SKM-1 treated with dmso at 0.1 percent for 144 hours (cell line): ENCODE measurements at regions not wholly inside any gene's neighbourhood (a gene's known extent, or its start where the extent isn't known, plus 50 kb on each side); places are given as distances from the start of the nearest gene placed in this dataset.
"Not testable (repeated sequence)": the region's sequence is repeated elsewhere in the genome, so short reads cannot be mapped to it uniquely, and the experiment has no call there.

Experiments
- DNase-seq: peaks from one replicate; lab custom pipeline; 2025; ENCODE audit not compliant: unreplicated experiment; lab: John Stamatoyannopoulos, UW

DNA sequence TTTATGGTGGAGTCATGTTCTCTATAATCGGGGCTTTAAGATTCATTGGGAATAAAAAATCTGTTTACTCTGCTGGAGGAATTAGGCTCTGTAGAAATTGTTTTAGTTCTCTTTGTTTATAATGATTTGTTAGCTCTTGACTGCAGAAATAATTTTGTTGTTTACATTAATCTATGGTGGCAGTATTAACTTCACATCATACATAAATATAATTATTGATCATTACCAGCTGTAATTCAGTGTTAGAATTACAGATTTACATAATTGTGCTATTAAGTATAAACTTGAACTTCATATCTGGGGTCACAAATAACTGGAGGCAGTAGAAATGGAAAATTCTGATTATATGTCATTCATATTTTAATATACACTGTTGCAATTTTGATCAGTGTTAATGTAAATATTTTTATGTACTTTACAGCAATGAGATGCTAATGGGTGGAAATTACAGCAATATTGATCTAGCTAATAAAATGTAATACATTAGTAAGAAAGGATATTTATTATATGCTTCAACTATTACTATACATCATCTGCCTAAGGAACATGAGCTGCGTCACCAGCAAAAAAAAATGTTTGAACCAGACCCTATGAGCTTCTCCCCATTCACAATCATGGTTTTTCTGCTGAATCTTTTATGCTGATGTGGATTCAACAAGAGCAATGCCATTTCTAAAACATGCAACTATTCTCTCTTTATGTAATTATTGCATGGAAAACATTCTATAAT is 846.6 kb downstream of the NR2F1-AS1 start:
- no peak for DNase-seq

DNA sequence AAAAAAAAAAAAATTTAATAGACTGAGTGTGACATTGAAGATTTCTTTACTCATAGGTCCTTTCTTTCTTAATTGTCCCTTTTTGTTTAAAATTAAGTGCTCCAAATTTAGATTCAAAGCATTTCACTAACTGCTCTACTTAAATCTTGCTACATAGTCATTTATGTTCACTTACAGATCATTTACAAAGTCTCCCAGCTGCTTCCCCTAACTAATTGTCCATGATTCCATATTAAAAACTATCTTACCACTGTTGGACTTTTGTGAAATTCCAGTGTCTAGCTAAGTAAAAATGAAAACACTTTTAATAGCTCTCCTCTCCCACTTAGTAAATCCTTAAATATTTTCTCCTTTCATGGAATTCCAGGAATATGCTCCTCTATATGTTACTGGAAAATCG is 850.5 kb downstream of the NR2F1-AS1 start:
- DNase-seq: no peak

DNA sequence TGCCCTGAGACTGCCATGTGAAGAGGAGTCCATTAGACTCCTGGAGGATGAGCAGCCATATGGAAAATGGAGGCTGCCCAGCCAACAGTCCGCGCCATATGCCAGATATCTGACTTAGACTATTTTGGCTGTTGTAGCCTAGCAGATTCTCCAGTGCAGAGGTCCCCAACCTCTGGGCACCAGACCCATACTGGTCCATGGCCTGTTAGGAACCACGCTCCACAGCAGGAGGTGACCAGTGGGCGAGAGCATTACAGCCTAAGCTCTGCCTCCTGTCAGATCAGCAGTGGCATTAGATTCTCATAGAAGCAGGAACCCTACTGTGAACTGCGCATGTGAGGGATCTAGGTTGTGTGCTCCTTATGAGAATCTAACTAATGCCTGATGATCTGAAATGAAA is 851.9 kb downstream of the NR2F1-AS1 start:
- DNase-seq: no peak

DNA sequence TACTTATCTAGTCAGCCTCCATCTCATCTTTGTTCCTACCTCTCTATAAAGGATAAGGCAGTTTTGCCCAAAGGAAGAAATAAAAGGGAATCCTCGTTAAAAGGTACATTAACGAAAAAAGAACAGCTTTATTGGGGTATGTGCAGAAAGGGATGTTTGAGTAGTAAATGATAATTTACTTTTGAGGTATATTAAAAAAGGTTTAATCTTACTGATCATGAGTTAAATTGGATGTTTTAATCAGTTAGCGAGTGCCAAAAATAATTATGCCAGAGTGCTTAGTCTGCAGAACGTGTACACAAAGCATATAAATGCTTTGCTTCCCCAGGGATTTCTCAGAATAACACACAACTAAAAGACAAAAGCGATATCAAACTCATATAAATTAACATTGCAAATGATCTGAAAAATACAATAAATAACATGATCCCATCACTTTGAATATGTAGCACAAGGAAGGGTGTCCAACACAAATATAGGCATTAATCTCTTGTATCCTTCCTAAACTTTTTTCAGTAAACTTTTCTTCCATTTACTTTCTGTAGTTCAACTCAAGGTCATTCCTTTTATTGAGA is 865.0 kb downstream of the NR2F1-AS1 start:
- no peak for DNase-seq

DNA sequence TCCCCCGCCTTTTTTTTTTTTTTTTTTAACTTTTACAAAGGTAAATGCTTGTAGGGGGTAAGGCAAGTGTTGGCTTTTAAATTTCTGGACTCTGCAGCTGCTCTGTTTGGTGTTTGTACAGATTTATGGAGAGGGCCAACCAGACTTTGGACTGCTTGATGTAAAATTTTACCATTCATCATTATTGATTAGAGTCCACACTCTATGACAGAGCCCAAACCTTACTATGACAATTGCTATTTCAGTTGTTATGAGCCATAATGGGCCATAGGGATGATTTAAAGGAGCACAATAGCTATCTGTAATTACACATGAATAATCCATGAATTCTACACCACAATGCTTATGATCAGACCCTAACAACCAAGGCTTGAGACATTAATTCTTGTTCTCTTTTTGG is 867.2 kb downstream of the NR2F1-AS1 start:
- no peak for DNase-seq

DNA sequence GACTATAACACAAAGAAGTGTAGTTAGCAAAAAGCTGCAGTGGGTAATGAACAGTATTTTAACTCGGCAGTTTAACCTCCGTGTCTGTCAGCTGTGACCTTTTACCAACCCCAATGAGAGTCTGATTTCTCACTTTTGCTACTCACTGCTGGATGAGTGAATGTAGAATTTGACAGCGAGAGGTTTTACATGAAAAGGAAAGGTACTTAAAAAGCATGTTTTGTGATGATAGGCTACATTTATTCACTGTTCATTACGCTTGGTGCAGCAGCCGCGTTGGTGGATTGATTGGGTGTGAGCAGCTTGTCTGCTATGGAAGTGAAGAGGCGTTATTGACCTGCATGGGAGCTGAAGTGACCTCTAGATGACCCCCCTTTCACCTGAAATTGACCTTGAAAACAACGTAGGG is 867.7 kb downstream of the NR2F1-AS1 start:
- DNase-seq: no peak

DNA sequence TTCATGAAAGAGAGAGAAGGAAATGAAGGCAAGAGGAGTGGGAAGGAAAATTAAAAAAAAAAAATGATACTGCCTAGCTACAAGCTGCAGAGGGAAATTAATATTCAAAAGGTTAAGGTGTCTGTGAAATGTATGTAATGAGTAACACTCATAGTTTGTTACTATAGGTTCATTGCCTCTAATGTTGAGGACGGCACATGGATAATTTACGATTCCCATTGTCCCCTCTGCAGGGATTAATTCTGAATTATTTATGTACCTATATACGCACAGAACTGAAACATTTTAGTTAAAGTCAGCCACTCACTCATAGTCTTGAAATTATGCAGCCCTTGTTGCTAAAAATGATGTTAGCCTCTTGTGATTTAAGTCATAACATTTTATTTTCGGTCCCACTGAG is 869.1 kb downstream of the NR2F1-AS1 start:
- no peak for DNase-seq

DNA sequence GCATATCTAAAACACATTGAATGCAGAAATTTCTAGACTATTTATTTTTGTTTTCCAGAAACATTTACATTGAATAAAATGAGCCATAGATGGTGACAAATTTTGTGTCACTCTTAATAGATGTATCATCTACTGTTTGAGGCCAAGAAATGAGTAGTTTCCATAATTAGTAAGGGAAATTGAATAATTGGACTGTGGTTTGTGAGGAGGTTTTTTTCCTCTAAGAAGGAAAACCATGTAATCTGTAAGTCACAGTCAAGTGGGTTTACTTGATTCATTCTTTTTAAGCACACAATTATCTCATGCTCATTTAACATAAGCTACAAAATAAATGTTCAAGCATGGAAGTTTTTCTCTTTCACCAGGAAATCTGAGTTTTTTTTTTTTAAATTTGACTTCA is 876.4 kb downstream of the NR2F1-AS1 start:
- no peak for DNase-seq

DNA sequence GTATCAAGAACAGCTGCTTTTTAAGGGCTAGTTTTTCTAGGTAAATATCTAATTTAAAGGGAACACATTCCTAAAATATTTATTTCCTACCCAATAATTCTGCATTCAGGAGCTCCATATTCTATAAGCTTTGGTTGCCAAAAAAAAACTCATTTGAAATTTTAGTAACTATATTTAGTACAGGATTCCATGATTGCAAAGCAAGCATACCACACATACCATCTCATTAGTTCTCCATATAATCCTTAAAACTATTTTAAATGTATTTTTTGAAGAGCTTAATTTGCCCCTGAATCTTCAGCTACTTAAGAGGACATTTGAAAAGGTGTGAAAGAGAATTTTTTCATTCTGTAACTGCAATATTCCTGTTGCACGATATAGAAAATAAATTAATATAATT is 877.0 kb downstream of the NR2F1-AS1 start:
- DNase-seq: no peak

DNA sequence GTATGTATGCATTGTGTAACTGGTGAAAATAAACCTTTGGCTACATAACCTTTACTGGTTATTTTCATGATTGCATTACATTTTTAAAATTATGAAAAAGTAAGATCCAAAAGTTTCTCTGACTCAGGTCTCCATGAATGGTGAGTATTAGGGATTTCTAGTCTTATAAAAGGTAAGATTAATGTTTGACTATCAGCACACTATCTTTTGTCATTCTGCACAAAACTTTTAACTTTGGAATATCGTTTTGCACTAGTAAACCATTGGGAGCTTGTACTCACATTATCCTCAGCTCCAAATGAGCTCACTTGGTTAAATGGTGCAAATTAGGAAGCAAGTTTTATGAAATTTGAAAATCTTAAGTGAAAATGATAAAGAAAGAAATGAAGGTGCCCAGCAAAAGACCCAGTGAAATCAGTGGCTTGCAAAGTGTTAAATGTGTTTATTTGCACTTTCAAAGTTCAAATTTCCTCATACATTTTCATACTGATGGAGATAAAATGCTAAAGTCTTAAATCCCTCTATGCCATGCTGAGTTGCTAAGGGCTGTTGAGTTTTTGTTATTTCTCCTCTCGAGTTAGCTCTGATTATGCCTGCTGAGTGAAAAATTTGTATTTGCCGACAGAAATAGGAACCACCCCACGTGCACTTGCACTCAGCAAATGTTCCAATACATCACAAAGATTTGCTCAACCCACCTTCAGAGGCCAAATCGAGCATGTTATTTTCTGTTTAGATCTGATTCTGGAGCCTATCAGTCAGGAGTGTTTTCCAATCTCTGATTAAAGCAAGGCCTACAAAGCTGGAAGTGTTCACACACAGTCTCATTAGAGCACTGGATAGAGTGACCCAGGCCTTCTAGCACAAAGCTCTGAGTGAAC is 885.7 kb downstream of the NR2F1-AS1 start:
- DNase-seq: no peak

DNA sequence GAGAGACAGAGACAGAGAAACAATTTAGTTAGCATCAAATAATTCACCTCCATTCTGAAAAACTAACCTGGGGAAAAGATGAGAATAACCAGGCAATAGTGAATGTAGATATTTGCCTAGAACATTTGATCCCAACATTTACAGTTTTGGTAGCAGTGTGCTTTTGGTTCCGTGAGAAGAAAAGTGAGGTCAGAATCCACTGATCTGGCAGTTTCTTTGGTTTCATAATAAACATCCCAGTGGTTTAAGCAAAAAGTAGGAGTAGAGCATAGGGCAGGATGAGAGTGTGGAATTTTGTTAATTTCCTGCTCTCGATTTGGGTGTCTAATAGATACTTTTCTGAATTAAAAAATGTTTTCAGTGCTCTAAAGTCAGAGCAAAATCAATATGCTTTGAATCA is 887.0 kb downstream of the NR2F1-AS1 start:
- DNase-seq: no peak

DNA sequence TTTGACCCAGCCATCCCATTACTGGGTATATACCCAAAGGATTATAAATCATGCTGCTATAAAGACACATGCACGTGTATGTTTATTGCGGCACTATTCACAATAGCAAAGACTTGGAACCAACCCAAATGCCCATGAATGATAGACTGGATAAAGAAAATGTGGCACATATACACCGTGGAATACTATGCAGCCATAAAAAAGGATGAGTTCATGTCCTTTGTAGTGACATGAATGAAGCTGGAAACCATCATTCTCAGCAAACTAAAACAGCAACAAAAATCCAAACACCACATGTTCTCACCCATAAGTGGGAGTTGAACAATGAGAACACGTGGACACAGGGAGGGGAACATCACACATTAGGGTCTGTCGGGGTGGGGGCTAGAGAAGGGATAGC is 889.1 kb downstream of the NR2F1-AS1 start:
- not testable (repeated sequence) for DNase-seq

DNA sequence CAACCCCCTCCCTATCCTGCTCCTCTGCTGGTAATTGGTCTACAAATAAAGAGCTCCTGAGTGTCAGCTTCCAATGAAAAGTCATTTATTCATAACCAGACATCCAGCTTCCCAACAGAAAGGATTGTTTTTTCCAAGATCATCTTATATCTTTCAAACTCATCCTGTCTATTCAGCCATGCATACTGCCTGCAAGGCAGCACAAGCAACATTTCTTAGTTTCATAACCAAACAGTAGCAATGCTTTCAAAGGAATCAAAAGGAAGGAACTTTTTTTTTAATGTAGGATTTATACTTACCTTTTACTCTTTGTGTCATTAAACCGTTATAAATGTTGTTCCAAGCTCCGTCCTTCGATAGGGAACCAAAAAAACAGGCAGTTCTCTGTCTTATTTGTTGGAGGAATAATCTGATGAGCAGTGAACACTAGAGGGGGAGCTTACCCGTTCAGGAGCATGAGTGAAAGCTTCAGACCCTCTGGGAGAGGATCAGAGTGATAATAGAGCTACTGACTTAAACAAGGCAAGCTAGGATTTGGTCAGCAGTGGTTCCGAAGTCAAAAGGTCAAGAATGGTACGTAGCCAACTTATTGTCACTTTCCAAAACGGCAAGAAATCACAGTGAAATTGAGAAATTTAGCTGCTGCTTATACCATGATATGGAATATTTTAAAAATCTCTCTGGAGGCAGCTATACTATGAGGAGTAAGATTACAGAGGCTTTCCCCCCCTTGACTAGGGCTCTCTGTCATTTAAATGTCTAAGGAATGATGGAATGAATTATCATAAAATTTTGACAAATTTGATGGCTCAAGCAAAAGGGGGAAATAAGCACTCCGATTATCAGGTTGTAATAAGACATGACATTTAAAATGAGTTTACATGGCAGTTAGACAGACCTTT is 892.9 kb downstream of the NR2F1-AS1 start:
- no peak for DNase-seq

DNA sequence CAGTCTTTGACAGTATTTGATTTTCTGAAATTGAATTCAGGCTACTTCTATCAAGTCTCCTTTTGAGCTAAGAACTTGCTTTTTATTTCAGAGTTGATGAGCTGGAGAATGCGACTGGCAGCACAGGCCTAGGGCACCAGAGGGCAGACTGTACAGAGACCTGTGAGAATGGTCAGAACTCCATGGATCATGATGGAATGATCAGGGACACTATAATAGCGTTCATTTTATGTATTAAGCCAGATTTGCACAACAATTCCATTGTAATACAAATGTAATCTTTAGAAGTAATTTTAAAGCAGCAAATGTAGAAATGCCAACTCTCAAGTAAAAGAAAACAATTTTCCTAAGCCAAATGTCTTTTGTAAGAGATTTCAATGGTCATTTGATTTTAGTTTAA is 902.4 kb downstream of the NR2F1-AS1 start:
- no peak for DNase-seq

DNA sequence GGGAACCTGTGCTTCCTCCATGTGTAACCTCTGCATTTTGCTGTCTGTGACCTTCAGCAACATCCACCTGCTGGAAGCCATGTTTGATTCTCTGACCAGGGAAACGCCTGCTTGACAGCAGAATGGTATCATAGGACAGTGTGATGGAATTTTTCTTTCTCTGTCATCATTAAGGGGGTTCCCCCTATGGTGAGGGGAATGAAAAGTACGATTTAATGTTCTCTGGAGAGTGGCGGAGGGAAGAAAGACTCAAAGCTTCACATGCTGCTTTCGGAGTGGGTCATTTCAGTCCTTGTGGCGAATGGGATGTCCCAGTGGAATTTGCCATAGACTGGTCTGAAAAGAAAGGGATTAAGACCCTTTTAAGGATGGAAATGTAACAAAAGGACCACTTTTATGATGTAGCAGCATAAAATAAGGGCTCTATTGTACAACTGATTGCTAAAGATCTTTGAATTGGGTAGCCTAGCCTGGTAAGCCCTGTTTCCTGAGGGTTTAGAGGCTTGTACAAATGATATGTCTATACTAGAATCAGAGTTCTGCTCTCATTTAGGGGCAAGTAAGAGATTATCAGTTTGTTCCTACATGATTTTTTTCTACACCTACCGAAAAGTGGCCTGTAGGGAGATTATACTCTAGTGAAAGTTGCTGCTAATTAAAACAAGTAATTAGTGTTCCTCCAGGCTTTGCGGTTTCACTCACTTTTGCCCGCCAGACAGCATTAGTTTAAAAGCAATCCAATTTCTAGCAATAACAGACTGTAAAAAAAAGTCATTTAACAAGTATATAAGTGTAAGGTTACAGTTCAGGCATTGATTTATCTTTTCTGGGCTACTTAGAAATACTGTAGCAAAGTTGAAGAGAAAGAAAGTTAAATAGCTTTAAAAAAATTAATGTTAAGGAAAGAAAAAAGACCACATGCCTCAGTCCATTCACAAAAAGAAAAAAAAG is 904.5 kb downstream of the NR2F1-AS1 start:
- no peak for DNase-seq

DNA sequence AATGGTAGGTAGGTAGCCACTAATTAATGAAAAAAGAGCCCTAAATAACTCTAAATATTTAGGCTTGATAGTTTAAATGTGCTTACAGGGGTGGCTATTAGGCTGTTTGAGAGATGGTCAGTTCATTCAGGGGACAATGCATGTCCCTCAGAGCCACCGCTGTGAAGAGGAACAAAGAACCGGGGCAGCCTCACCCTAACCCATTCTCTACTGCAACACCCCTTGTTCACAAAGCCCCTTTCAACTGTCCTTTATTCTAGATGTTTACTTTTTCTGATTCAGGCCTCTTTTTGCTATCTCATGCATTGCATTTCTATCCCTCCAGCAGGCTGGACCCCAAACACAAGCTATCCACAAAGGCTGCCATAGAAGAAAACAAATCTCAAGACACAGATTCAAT is 906.7 kb downstream of the NR2F1-AS1 start:
- DNase-seq: no peak

DNA sequence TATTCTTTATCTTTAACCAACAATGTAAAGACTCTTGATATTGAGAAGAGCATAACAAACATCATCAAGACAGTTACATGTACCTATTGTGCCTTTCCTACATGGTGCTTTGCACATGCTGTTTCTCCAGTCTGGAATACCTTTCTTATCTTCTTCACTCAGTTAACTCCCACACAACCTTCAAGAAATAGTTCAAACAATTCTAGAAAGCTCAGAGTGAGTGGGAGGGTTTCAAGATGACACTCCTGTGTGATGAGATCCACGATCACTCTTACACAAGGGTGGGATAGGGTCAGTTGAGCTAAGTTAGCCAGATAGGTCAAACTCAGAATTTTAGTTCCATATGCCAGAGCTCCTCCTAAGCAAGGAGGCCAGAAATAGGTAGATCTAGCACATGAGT is 915.5 kb downstream of the NR2F1-AS1 start:
- DNase-seq: no peak

DNA sequence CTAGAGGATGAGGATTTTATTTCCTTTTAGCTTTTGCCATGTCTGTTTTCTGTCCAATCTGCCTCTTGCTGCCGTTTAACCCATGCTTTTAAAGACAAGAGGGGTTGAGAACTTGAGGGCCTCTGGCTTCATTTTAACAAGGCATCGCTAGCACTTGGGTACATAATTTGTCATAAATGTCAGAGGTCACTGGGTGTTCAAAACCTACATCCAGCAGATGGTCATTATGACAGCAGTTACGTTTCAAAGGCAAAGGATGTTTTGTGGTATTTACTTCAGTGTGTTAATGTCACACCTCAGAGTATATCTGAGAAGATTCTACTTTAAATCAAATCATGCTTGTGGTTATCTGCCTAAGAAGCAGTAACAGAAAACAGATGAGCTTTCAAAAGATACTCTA is 918.3 kb downstream of the NR2F1-AS1 start:
- DNase-seq: no peak

DNA sequence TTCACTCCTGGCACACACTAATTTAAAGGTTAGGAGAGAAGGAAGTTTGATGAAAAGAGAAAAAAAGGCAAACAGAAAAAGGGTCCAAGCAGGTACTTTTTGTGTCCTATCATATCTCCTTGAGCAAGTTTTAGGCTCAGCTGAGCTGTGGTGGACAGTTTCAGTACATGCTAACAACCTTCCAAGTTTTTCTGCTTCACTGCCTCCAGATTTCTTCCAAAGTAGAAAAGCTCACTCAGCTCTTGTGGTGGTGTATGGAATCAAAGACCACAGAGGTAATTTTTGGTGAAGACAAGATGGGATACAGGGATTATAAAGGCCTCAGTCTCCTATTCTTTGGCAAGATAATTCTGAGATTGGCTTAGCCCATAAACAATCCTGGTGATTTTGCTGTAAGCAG is 921.8 kb downstream of the NR2F1-AS1 start:
- DNase-seq: no peak

DNA sequence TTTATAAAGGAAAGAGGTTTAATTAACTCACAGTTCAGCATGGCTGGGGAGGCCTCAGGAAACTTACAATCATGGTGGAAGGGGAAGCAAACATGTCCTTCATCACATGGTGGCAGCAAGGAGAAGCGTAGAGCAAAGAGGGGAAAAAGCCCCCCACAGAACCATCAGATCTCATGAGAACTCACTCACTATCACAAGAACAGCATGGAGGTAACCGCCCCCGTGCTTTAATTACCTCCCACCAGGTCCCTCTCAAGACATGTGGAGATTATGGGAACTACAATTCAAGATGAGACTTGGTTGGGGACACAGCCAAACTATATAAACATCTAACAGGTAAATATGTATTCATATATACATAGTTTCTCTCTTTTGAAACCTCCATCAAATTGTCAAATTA is 926.4 kb downstream of the NR2F1-AS1 start:
- DNase-seq: not testable (repeated sequence)
